PFSK-1 (cell line): ENCODE measurements at regions not wholly inside any gene's neighbourhood (a gene's known extent, or its start where the extent isn't known, plus 50 kb on each side); places are given as distances from the start of the nearest gene placed in this dataset.

Source experiments
- POLR2AphosphoS5 ChIP-seq: IDR thresholded peaks from 2 replicates; pipeline ENCODE4 v1.6.1; 2012; ENCODE audit warnings: low read depth, mild to moderate bottlenecking, control low read depth, low read length, moderate library complexity
- TAF1 ChIP-seq: IDR thresholded peaks from 2 replicates; pipeline ENCODE4 v1.6.1; 2012; ENCODE audit warnings: low read length, control low read depth, borderline replicate concordance; ENCODE audit not compliant: insufficient read depth

- no peak for TF ChIP-seq TAF1
- no peak for TF ChIP-seq POLR2AphosphoS5
Measured at GRCh38 chr22:48600681-48601080, 1227.0 kb downstream of the BRD1 start.
